ENCODE measurements at regions not wholly inside any gene's neighbourhood (a gene's known extent, or its start where the extent isn't known, plus 50 kb on each side); places are given as distances from the start of the nearest gene placed in this dataset.
"Not testable (repeated sequence)": the region's sequence is repeated elsewhere in the genome, so short reads cannot be mapped to it uniquely, and the experiment has no call there.

- no peak for DNase-seq (ENCODE audit: low read depth)
Observed at GRCh38 chr10:131838966-131839742, 61.7 kb upstream of the PPP2R2D start.

- not testable (repeated sequence) for DNase-seq (ENCODE audit: low read depth)
Observed at GRCh38 chr10:131839880-131840787, 60.7 kb upstream of the PPP2R2D start.

- DNase-seq (ENCODE audit: low read depth), result no peak
Observed at GRCh38 chr10:131840788-131841118, 60.1 kb upstream of the PPP2R2D start.

- no peak for DNase-seq (ENCODE audit: low read depth)
Observed at GRCh38 chr10:131841131-131841660, 59.6 kb upstream of the PPP2R2D start.

- no peak for DNase-seq (ENCODE audit: low read depth)
Observed at GRCh38 chr10:131841661-131842139, 59.1 kb upstream of the PPP2R2D start.

GRCh38 chr10:131842351-131843088 is 58.3 kb upstream of the PPP2R2D start:
- no peak for DNase-seq (ENCODE audit: low read depth)

GRCh38 chr10:131843089-131843595 is 57.7 kb upstream of the PPP2R2D start:
- DNase-seq (ENCODE audit: low read depth), result no peak

GRCh38 chr10:131843881-131844284 is 56.9 kb upstream of the PPP2R2D start:
- DNase-seq (ENCODE audit: low read depth), result no peak

GRCh38 chr10:131844529-131845084 is 56.2 kb upstream of the PPP2R2D start:
- DNase-seq (ENCODE audit: low read depth), result no peak

GRCh38 chr10:131845505-131846239 is 55.1 kb upstream of the PPP2R2D start:
- DNase-seq (ENCODE audit: low read depth), result no peak

GRCh38 chr10:131846240-131847101 is 54.3 kb upstream of the PPP2R2D start:
- DNase-seq (ENCODE audit: low read depth), result no peak

GRCh38 chr10:131847241-131847783 is 53.5 kb upstream of the PPP2R2D start:
- DNase-seq (ENCODE audit: low read depth), result no peak

GRCh38 chr10:131848296-131848695 is 52.5 kb upstream of the PPP2R2D start:
- no peak for DNase-seq (ENCODE audit: low read depth)

GRCh38 chr10:131848741-131849590 is 51.8 kb upstream of the PPP2R2D start:
- DNase-seq (ENCODE audit: low read depth), result no peak

- DNase-seq (ENCODE audit: low read depth), result no peak
Observed at GRCh38 chr10:131849591-131850382, 51.0 kb upstream of the PPP2R2D start.

- DNase-seq (ENCODE audit: low read depth), result peak; percentile 6
Observed at GRCh38 chr10:131850383-131850870, 50.4 kb upstream of the PPP2R2D start.

Measured in EH (cell line).